Mucosa of descending colon (tissue), 3 donors: ENCODE measurements at regions not wholly inside any gene's neighbourhood (a gene's known extent, or its start where the extent isn't known, plus 50 kb on each side); places are given as distances from the start of the nearest gene placed in this dataset.

Experiments
- ATAC-seq: fragments of 200-7000 bp; cut with Tn5 transposase; one replicate; pipeline ENCODE4 v1.9.1; 2020; ENCODE audit warnings: mild to moderate bottlenecking, moderate library complexity
- DNase-seq, 3 donors: peaks; one replicate each; pipeline ENCODE4 v3.0.0-alpha.2; 2020
- H3K36me3 ChIP-seq: fragments of 200-600 bp; one replicate; pipeline ENCODE4 v1.8.0; 2021; ENCODE audit warnings: low read depth, mild to moderate bottlenecking
- H3K4me1 ChIP-seq: fragments of 200-600 bp; one replicate; pipeline ENCODE4 v1.8.0; 2021; ENCODE audit warnings: low read depth, mild to moderate bottlenecking
- H3K4me3 ChIP-seq: fragments of 200-600 bp; one replicate; pipeline ENCODE4 v1.8.0; 2021; ENCODE audit warnings: mild to moderate bottlenecking
- H3K9me3 ChIP-seq: fragments of 200-600 bp; one replicate; pipeline ENCODE4 v1.8.0; 2021; ENCODE audit warnings: mild to moderate bottlenecking
- CTCF ChIP-seq: fragments of 200-600 bp; IDR thresholded peaks from one replicate; pipeline ENCODE4 v1.8.0; 2022; ENCODE audit warnings: antibody characterized with exemption, mild to moderate bottlenecking
- intact Hi-C, 2 donors: fragments of 100-400 bp; cut with DNase I in 1 of 2; cut with micrococcal nuclease in 1 of 2; formaldehyde crosslinking; loops; one replicate each; pipeline versions ENCODE4 v1.11.0 to v1.11.1; 2022; cut with DNase I, micrococcal nuclease
- donor health status: DM: no; HTN: no; CAD: no; lungs with moderate emphysema.
- donor health status: DM: no; HTN: no; CAD: no.
- donor health status: DM: no; HTN: yes; CAD: no.

- H3K4me1 ChIP-seq: no peaks in the 10 kb centered on the region
- no peaks in the 10 kb centered on the region for H3K9me3 ChIP-seq
- DNase-seq (no peak), ATAC-seq (no peak)
- no peak overlapping the region for H3K4me3 ChIP-seq
- intact Hi-C loops: no loop called here
- no peaks in the 10 kb centered on the region for H3K36me3 ChIP-seq
- no peak for TF ChIP-seq CTCF
These were observed 389.5 kb downstream of the KCNRG start for GRCh38 chr13:50404769-50405168.

- TF ChIP-seq CTCF: no peak
- no peaks in the 10 kb centered on the region for H3K36me3 ChIP-seq
- intact Hi-C loops: no loop called here
- H3K4me3 ChIP-seq: no peak overlapping the region
- no peaks in the 10 kb centered on the region for H3K9me3 ChIP-seq
- no peaks in the 10 kb centered on the region for H3K4me1 ChIP-seq
- no peak for DNase-seq
- no peak for ATAC-seq
These were observed 391.6 kb downstream of the KCNRG start for GRCh38 chr13:50406831-50407230.

GRCh38 chr13:50408068-50408467 lies 392.8 kb downstream of the KCNRG start:
- ATAC-seq (no peak), DNase-seq (no peak)
- intact Hi-C loops: no loop called here
- Histone ChIP-seq H3K4me3 (no peak overlapping the region), H3K4me1 (no peaks in the 10 kb centered on the region), H3K9me3 (no peaks in the 10 kb centered on the region), H3K36me3 (no peaks in the 10 kb centered on the region)
- TF ChIP-seq CTCF: no peak

GRCh38 chr13:50409220-50409619 lies 394.0 kb downstream of the KCNRG start:
- Histone ChIP-seq H3K9me3 (no peaks in the 10 kb centered on the region), H3K4me1 (no peaks in the 10 kb centered on the region), H3K4me3 (no peak overlapping the region), H3K36me3 (no peaks in the 10 kb centered on the region)
- intact Hi-C loops: no loop called here
- TF ChIP-seq CTCF: no peak
- DNase-seq (no peak), ATAC-seq (no peak)

GRCh38 chr13:50410921-50411746 lies 395.9 kb downstream of the KCNRG start:
- Histone ChIP-seq H3K4me1 (no peaks in the 10 kb centered on the region), H3K9me3 (no peaks in the 10 kb centered on the region), H3K4me3 (no peak overlapping the region), H3K36me3 (no peaks in the 10 kb centered on the region)
- no peak for TF ChIP-seq CTCF
- no peak for DNase-seq
- intact Hi-C loops: no loop called here
- ATAC-seq: peak; percentile 25
